WTC11 (cell line): ENCODE measurements at regions not wholly inside any gene's neighbourhood (a gene's known extent, or its start where the extent isn't known, plus 50 kb on each side); places are given as distances from the start of the nearest gene placed in this dataset.

ENCODE experiments used
- ATAC-seq: fragments of 200-7000 bp; cut with Tn5 transposase; 2 replicates; pipeline ENCODE4 v1.10.0; 2021; ENCODE audit warnings: mild to moderate bottlenecking, moderate library complexity
- CTCF ChIA-PET: fragments of 300-600 bp; sonication (Branson Sonifier 250); formaldehyde crosslinking; loops from one replicate; lab custom pipeline; 2021; ENCODE audit warnings: antibody characterized with exemption; lab: Charles Lee
- POLR2A ChIA-PET: fragments of 350-600 bp; sonication (Branson Sonifier 250); formaldehyde crosslinking; loops from one replicate; lab custom pipeline; 2021; ENCODE audit warnings: antibody characterized with exemption; lab: Charles Lee
- DNase-seq: peaks from one replicate; pipeline ENCODE4 v3.0.0; 2021; ENCODE audit warnings: low spot score
- H3K27ac Mint-ChIP-seq: 2 replicates; pipeline ENCODE4 v1.8.0; 2021; ENCODE audit warnings: mixed read lengths
- H3K27me3 Mint-ChIP-seq: 2 replicates; pipeline ENCODE4 v1.8.0; 2021; ENCODE audit warnings: low read depth, mild to moderate bottlenecking, moderate library complexity, mixed read lengths
- H3K36me3 Mint-ChIP-seq: 2 replicates; pipeline ENCODE4 v1.8.0; 2021; ENCODE audit warnings: mixed read lengths
- H3K4me1 Mint-ChIP-seq: 2 replicates; pipeline ENCODE4 v1.8.0; 2022; ENCODE audit warnings: mixed read lengths
- H3K4me3 Mint-ChIP-seq: 2 replicates; pipeline ENCODE4 v1.8.0; 2021; ENCODE audit warnings: mild to moderate bottlenecking, moderate library complexity, mixed read lengths
- H3K9me3 Mint-ChIP-seq: 2 replicates; pipeline ENCODE4 v1.8.0; 2021; ENCODE audit warnings: mixed read lengths
- AFF4 ChIP-seq: sonication (generic); formaldehyde crosslinking; IDR thresholded peaks from 2 replicates; pipeline ENCODE4 v1.8.1; 2023; ENCODE audit warnings: mild to moderate bottlenecking, missing genetic modification reagents, borderline replicate concordance
- E2F1 ChIP-seq: sonication (generic); formaldehyde crosslinking; IDR thresholded peaks from 2 replicates; pipeline ENCODE4 v1.8.0; 2022; ENCODE audit warnings: mild to moderate bottlenecking, missing genetic modification reagents
- E2F4 ChIP-seq: sonication (generic); formaldehyde crosslinking; IDR thresholded peaks from 2 replicates; pipeline ENCODE4 v1.8.1; 2022; ENCODE audit warnings: low read depth, mild to moderate bottlenecking, moderate library complexity, missing genetic modification reagents, borderline replicate concordance
- FOXK1 ChIP-seq: sonication (generic); formaldehyde crosslinking; IDR thresholded peaks from 2 replicates; pipeline ENCODE4 v1.8.0; 2022; ENCODE audit warnings: mild to moderate bottlenecking, moderate library complexity, missing genetic modification reagents
- IRF2 ChIP-seq: sonication (generic); formaldehyde crosslinking; IDR thresholded peaks from 2 replicates; pipeline ENCODE4 v1.8.0; 2022; ENCODE audit warnings: low read depth, missing genetic modification reagents, borderline replicate concordance
- MXD4 ChIP-seq: fragments of 250-450 bp; sonication (Bioruptor Pico); IDR thresholded peaks from 2 replicates; pipeline ENCODE4 v1.8.0; 2021; ENCODE audit warnings: mild to moderate bottlenecking, moderate library complexity, borderline replicate concordance
- NFYB ChIP-seq: sonication (generic); formaldehyde crosslinking; conservative IDR thresholded peaks from 2 replicates; pipeline ENCODE4 v1.8.0; 2022; ENCODE audit warnings: low read depth, missing genetic modification reagents
- RORB ChIP-seq: fragments of 250-450 bp; sonication (Bioruptor Pico); IDR thresholded peaks from 2 replicates; pipeline ENCODE4 v1.9.0; 2021; ENCODE audit warnings: mild to moderate bottlenecking
- SOX15 ChIP-seq: fragments of 250-450 bp; sonication (Bioruptor Pico); IDR thresholded peaks from 2 replicates; pipeline ENCODE4 v1.9.0; 2021; ENCODE audit warnings: mild to moderate bottlenecking
- SP1 ChIP-seq: sonication (generic); formaldehyde crosslinking; conservative IDR thresholded peaks from 2 replicates; pipeline ENCODE4 v1.8.1; 2022; ENCODE audit warnings: missing genetic modification reagents
- ZNF121 ChIP-seq: sonication (generic); formaldehyde crosslinking; IDR thresholded peaks from 2 replicates; pipeline ENCODE4 v1.8.0; 2023; ENCODE audit warnings: missing genetic modification reagents
- ZNF512 ChIP-seq: sonication (generic); formaldehyde crosslinking; IDR thresholded peaks from 2 replicates; pipeline ENCODE4 v1.8.1; 2022; ENCODE audit warnings: missing genetic modification reagents, borderline replicate concordance
- TF ChIP-seq, protein P1 (sequence below): sonication (generic); formaldehyde crosslinking; conservative IDR thresholded peaks from 2 replicates; pipeline ENCODE4 v1.8.1; 2022; ENCODE audit warnings: mild to moderate bottlenecking, missing genetic modification reagents
- TF ChIP-seq, protein P2 (sequence below): fragments of 250-450 bp; sonication (Bioruptor Pico); conservative IDR thresholded peaks from 2 replicates; pipeline ENCODE4 v1.9.0; 2021; ENCODE audit warnings: mild to moderate bottlenecking
- TF ChIP-seq, protein P3 (sequence below): sonication (generic); formaldehyde crosslinking; IDR thresholded peaks from 2 replicates; pipeline ENCODE4 v1.8.0; 2022; ENCODE audit warnings: mild to moderate bottlenecking, missing genetic modification reagents
- TF ChIP-seq, protein P4 (sequence below): sonication (generic); formaldehyde crosslinking; IDR thresholded peaks from 2 replicates; pipeline ENCODE4 v1.8.1; 2023; ENCODE audit warnings: mild to moderate bottlenecking, missing genetic modification reagents
- TF ChIP-seq, protein P5 (sequence below): sonication (generic); formaldehyde crosslinking; IDR thresholded peaks from 2 replicates; pipeline ENCODE4 v1.8.1; 2022; ENCODE audit warnings: low read depth, missing genetic modification reagents, borderline replicate concordance
- TF ChIP-seq, protein P6 (sequence below): sonication (generic); formaldehyde crosslinking; IDR thresholded peaks from 2 replicates; pipeline ENCODE4 v1.8.0; 2022; ENCODE audit warnings: mild to moderate bottlenecking, missing genetic modification reagents

DNA sequence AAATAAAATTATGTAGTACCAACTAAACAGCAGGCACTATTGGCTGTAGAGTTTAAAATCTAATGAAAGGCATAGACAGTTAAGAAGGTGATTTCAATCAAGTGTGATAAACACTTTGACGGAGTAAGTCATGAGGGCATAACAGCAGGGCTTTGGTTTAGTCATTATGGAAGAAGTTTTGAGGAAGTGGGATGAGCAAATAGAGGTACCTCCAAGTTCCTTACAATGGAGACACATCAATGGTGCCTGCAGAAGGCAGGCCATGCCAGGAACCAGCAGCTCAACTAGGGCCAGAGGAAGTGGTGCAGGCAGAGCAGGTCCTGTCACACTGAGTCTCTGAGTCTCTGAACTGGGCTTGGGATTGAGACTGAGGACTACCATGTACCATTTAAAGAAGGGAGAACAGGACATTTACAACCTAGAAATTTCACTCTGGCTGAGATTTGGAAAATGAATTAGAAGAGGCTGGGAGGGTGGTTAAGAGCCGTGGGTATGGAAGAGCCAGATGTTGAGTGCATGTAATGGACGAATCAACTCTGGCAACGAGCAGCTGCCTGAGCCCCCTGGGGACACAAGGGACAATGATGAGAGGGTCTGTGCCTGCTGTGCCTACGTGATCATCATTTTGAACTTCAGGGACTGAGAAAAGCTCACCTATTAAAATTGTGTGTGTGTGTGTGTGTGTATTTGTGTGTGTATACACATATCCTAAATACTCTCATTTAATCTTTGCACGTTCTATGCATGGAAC, 208.7 kb upstream of the POM121L12 start:
- ATAC-seq: no peak
- Mint-ChIP-seq H3K4me3 (no peak overlapping the region), H3K27me3 (no peaks in the 10 kb centered on the region; the same call in 1 of the 2 replicates), H3K4me1 (no peaks in the 10 kb centered on the region), H3K27ac (no peak overlapping the region), H3K36me3 (peaks cover 14% of the 10 kb centered on the region), H3K9me3 (peaks cover 39% of the 10 kb centered on the region)
- no peak for DNase-seq
- ChIA-PET POLR2A (no interaction called here), CTCF (no interaction called here)
- TF ChIP-seq NFYB (CRISPR knock-in tag) (no peak), MXD4 (CRISPR knock-in tag) (no peak), SP1 (no peak), IRF2 (CRISPR knock-in tag) (no peak), E2F1 (CRISPR knock-in tag) (no peak), SOX15 (CRISPR knock-in tag) (no peak), E2F4 (no peak), FOXK1 (CRISPR knock-in tag) (no peak), RORB (CRISPR knock-in tag) (no peak), ZNF512 (no peak), AFF4 (CRISPR knock-in tag) (no peak), ZNF121 (CRISPR knock-in tag) (no peak)
- TF ChIP-seq, protein P1, sequence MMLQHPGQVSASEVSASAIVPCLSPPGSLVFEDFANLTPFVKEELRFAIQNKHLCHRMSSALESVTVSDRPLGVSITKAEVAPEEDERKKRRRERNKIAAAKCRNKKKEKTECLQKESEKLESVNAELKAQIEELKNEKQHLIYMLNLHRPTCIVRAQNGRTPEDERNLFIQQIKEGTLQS (CRISPR knock-in tag): no peak
- TF ChIP-seq, protein P2, sequence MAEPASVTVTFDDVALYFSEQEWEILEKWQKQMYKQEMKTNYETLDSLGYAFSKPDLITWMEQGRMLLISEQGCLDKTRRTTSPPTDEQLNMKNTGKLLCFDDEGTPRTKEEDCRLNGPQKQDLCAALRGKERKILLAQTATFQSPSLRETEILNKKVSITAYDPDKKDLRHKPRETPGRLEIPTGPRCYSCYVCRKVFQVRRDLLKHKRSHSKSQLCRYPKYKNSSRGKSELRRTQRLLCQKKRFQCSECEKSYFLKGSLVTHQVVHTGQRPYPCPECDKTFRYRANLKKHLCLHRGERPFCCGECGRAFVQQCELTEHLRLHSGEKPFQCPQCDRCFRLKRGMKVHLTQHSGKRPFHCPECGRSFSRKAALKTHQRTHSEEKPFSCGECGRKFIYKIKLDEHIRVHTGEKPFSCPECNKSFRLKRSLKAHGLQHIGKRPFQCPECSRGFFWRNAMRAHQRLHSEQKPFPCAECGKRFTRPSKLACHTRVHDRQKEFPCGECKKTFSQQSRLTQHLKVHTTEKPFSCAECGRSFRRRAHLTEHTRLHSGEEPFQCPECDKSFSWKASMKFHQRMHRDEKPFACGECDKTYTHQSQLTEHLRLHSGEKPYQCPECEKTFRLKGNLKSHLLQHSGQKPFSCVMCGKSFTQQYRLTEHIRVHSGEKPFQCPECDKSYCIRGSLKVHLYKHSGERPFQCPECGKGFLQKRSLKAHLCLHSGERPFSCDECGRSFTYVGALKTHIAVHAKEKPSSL: no peak
- TF ChIP-seq, protein P3, sequence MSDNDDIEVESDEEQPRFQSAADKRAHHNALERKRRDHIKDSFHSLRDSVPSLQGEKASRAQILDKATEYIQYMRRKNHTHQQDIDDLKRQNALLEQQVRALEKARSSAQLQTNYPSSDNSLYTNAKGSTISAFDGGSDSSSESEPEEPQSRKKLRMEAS: no peak
- TF ChIP-seq, protein P4, sequence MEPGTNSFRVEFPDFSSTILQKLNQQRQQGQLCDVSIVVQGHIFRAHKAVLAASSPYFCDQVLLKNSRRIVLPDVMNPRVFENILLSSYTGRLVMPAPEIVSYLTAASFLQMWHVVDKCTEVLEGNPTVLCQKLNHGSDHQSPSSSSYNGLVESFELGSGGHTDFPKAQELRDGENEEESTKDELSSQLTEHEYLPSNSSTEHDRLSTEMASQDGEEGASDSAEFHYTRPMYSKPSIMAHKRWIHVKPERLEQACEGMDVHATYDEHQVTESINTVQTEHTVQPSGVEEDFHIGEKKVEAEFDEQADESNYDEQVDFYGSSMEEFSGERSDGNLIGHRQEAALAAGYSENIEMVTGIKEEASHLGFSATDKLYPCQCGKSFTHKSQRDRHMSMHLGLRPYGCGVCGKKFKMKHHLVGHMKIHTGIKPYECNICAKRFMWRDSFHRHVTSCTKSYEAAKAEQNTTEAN (CRISPR knock-in tag): no peak
- TF ChIP-seq, protein P5, sequence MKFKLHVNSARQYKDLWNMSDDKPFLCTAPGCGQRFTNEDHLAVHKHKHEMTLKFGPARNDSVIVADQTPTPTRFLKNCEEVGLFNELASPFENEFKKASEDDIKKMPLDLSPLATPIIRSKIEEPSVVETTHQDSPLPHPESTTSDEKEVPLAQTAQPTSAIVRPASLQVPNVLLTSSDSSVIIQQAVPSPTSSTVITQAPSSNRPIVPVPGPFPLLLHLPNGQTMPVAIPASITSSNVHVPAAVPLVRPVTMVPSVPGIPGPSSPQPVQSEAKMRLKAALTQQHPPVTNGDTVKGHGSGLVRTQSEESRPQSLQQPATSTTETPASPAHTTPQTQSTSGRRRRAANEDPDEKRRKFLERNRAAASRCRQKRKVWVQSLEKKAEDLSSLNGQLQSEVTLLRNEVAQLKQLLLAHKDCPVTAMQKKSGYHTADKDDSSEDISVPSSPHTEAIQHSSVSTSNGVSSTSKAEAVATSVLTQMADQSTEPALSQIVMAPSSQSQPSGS: no peak
- TF ChIP-seq, protein P6, sequence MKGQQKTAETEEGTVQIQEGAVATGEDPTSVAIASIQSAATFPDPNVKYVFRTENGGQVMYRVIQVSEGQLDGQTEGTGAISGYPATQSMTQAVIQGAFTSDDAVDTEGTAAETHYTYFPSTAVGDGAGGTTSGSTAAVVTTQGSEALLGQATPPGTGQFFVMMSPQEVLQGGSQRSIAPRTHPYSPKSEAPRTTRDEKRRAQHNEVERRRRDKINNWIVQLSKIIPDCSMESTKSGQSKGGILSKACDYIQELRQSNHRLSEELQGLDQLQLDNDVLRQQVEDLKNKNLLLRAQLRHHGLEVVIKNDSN: no peak
